IMR-90 (cell line): ENCODE measurements at regions not wholly inside any gene's neighbourhood (a gene's known extent, or its start where the extent isn't known, plus 50 kb on each side); places are given as distances from the start of the nearest gene placed in this dataset.

Source experiments
- ATAC-seq: fragments of 200-7000 bp; cut with Tn5 transposase; 2 replicates; pipeline ENCODE4 v1.9.1; 2020; ENCODE audit warnings: low read depth, mild to moderate bottlenecking, moderate library complexity
- BruUV-seq: library from RNA; stranded (reverse); fragments of 400-500 nt; replicated peaks from 2 replicates; lab custom pipeline; 2021; lab: Mats Ljungman, UMichigan
- CTCF ChIA-PET: fragments of 300-600 bp; formaldehyde crosslinking; extraction: SDS; loops from one replicate; lab custom pipeline; 2021; ENCODE audit warnings: antibody characterized with exemption; lab: Yijun Ruan, JAX
- POLR2A ChIA-PET: fragments of 300-600 bp; sonication (Branson Sonifier 250); formaldehyde crosslinking; loops from one replicate; lab custom pipeline; 2022; ENCODE audit warnings: antibody characterized with exemption; ENCODE audit not compliant: unreplicated experiment; lab: Charles Lee
- DNase-seq: peaks from one replicate; pipeline ENCODE4 v3.0.0; 2013
- H2AFZ ChIP-seq: replicated peaks from 2 replicates; pipeline ENCODE3; 2013; ENCODE audit warnings: low read length, mild to moderate bottlenecking; ENCODE audit not compliant: poor library complexity
- H2AK5ac ChIP-seq: 2 replicates; pipeline ENCODE4 v1.6.1; 2013; ENCODE audit warnings: low read depth, low read length, inconsistent platforms
- H2AK9ac ChIP-seq: replicated peaks from 2 replicates; pipeline ENCODE3; 2013; ENCODE audit warnings: mild to moderate bottlenecking, low read depth, low read length, moderate library complexity; ENCODE audit not compliant: poor library complexity
- H2BK120ac ChIP-seq: 2 replicates; pipeline ENCODE4 v1.6.1; 2013; ENCODE audit warnings: low read depth, low read length, inconsistent platforms
- H2BK15ac ChIP-seq: 3 replicates; pipeline ENCODE4 v1.6.1; 2013; ENCODE audit warnings: low read depth, low read length, inconsistent platforms
- H2BK20ac ChIP-seq: 2 replicates; pipeline ENCODE4 v1.6.1; 2013; ENCODE audit warnings: low read depth, mild to moderate bottlenecking, inconsistent platforms, low read length, moderate library complexity
- H2BK5ac ChIP-seq: 2 replicates; pipeline ENCODE4 v1.6.1; 2013; ENCODE audit warnings: mild to moderate bottlenecking, low read depth, low read length, inconsistent platforms; ENCODE audit not compliant: poor library complexity, severe bottlenecking
- H3K14ac ChIP-seq: replicated peaks from 2 replicates; pipeline ENCODE4 v1.6.1; 2013; ENCODE audit warnings: low read depth, low read length, inconsistent platforms
- H3K18ac ChIP-seq: 2 replicates; pipeline ENCODE4 v1.6.1; 2013; ENCODE audit warnings: low read depth, low read length, control low read depth
- H3K23ac ChIP-seq: 2 replicates; pipeline ENCODE4 v1.6.1; 2013; ENCODE audit warnings: low read depth, low read length, inconsistent platforms
- H3K27ac ChIP-seq: 2 replicates; pipeline ENCODE4 v1.5.1; 2013; ENCODE audit warnings: mild to moderate bottlenecking, control low read depth, low read length; ENCODE audit not compliant: insufficient read depth
- H3K27me3 ChIP-seq: 2 replicates; pipeline ENCODE4 v1.6.1; 2013; ENCODE audit warnings: low read length; ENCODE audit not compliant: control insufficient read depth, insufficient read depth
- H3K36me3 ChIP-seq: 2 replicates; pipeline ENCODE4 v1.6.1; 2013; ENCODE audit warnings: low read length, mixed read lengths; ENCODE audit not compliant: control insufficient read depth, insufficient read depth
- H3K4ac ChIP-seq: 2 replicates; pipeline ENCODE4 v1.6.1; 2013; ENCODE audit warnings: low read depth, low read length, inconsistent platforms
- H3K4me1 ChIP-seq: 2 replicates; pipeline ENCODE4 v1.6.1; 2013; ENCODE audit warnings: low read length, mixed read lengths; ENCODE audit not compliant: control insufficient read depth, insufficient read depth
- H3K4me2 ChIP-seq: 2 replicates; pipeline ENCODE4 v1.6.1; 2013; ENCODE audit warnings: low read depth, mild to moderate bottlenecking, control low read depth, low read length, moderate library complexity
- H3K4me3 ChIP-seq: 2 replicates; pipeline ENCODE4 v1.5.1; 2013; ENCODE audit warnings: low read depth, mild to moderate bottlenecking, control low read depth, low read length, moderate library complexity; ENCODE audit not compliant: insufficient read depth
- H3K56ac ChIP-seq: 2 replicates; pipeline ENCODE4 v1.6.1; 2013; ENCODE audit warnings: low read length, inconsistent platforms; ENCODE audit not compliant: insufficient read depth; ENCODE audit errors: extremely low read depth
- H3K79me1 ChIP-seq, 2 experiments: 2 replicates each; pipeline ENCODE4 v1.6.1; 2013; ENCODE audit warnings: low read length in 2 of 2, inconsistent platforms in 1 of 2, low read depth in 1 of 2
- H3K9ac ChIP-seq: 2 replicates; pipeline ENCODE4 v1.6.1; 2013; ENCODE audit warnings: low read depth, low read length, control low read depth
- H3K9me1 ChIP-seq: 2 replicates; pipeline ENCODE4 v1.6.1; 2013; ENCODE audit warnings: low read length, inconsistent platforms; ENCODE audit not compliant: insufficient read depth
- H3K9me3 ChIP-seq: 2 replicates; pipeline ENCODE4 v1.6.1; 2013; ENCODE audit warnings: low read length; ENCODE audit not compliant: control insufficient read depth, insufficient read depth
- H4K20me1 ChIP-seq: 2 replicates; pipeline ENCODE4 v1.6.1; 2013; ENCODE audit warnings: low read length, inconsistent platforms; ENCODE audit not compliant: insufficient read depth
- H4K5ac ChIP-seq: 2 replicates; pipeline ENCODE4 v1.6.1; 2013; ENCODE audit warnings: mild to moderate bottlenecking, low read depth, low read length, control low read depth
- H4K8ac ChIP-seq, 2 experiments: 2 replicates each; pipeline ENCODE4 v1.6.1; 2013; ENCODE audit warnings: low read depth in 2 of 2, low read length in 2 of 2, control low read depth in 1 of 2, inconsistent platforms in 1 of 2
- H4K91ac ChIP-seq: 2 replicates; pipeline ENCODE4 v1.6.1; 2013; ENCODE audit warnings: low read depth, low read length, inconsistent platforms; ENCODE audit not compliant: insufficient read depth
- BHLHE40 ChIP-seq: fragments of 150-350 bp; IDR thresholded peaks from 2 replicates; pipeline ENCODE4 v1.6.1; 2016; ENCODE audit warnings: mild to moderate bottlenecking, low read depth, low read length
- CEBPB ChIP-seq: IDR thresholded peaks from 2 replicates; pipeline ENCODE4 v1.6.1; 2012; ENCODE audit warnings: low read depth, low read length, improper control_type of control experiment
- CHD1 ChIP-seq: IDR thresholded peaks from 2 replicates; pipeline ENCODE4 v1.6.1; 2012; ENCODE audit warnings: low read depth, low read length, improper control_type of control experiment
- FOS ChIP-seq: fragments of 150-350 bp; IDR thresholded peaks from 2 replicates; pipeline ENCODE4 v1.6.1; 2016; ENCODE audit warnings: low read depth, low read length
- MAFK ChIP-seq: IDR thresholded peaks from 2 replicates; pipeline ENCODE4 v1.6.1; 2012; ENCODE audit warnings: low read depth, low read length, improper control_type of control experiment
- MAZ ChIP-seq: IDR thresholded peaks from 2 replicates; pipeline ENCODE4 v1.6.1; 2012; ENCODE audit warnings: low read depth, mild to moderate bottlenecking, low read length, improper control_type of control experiment, moderate library complexity, borderline replicate concordance
- MXI1 ChIP-seq: IDR thresholded peaks from 2 replicates; pipeline ENCODE4 v1.6.1; 2012; ENCODE audit warnings: low read depth, mild to moderate bottlenecking, low read length, moderate library complexity, borderline replicate concordance
- NFE2L2 ChIP-seq: fragments of 150-350 bp; IDR thresholded peaks from 2 replicates; pipeline ENCODE4 v1.6.1; 2016; ENCODE audit warnings: low read depth, mild to moderate bottlenecking, low read length
- POLR2A ChIP-seq: IDR thresholded peaks from 2 replicates; pipeline ENCODE4 v1.6.1; 2012; ENCODE audit warnings: mild to moderate bottlenecking, low read depth, low read length
- RAD21 ChIP-seq: IDR thresholded peaks from 2 replicates; pipeline ENCODE4 v1.6.1; 2012; ENCODE audit warnings: low read length, improper control_type of control experiment
- RCOR1 ChIP-seq: IDR thresholded peaks from 2 replicates; pipeline ENCODE4 v1.6.1; 2012; ENCODE audit warnings: mild to moderate bottlenecking, low read length, improper control_type of control experiment; ENCODE audit not compliant: insufficient replicate concordance
- RFX5 ChIP-seq: IDR thresholded peaks from 2 replicates; pipeline ENCODE4 v1.8.0; 2012; ENCODE audit warnings: low read depth, mild to moderate bottlenecking, low read length, moderate library complexity
- SMC3 ChIP-seq: fragments of 150-350 bp; IDR thresholded peaks from 2 replicates; pipeline ENCODE4 v1.6.1; 2016; ENCODE audit warnings: low read depth, mild to moderate bottlenecking, antibody characterized with exemption, low read length, moderate library complexity
- WGBS, 2 experiments: methylation state at CpG; one replicate each; pipeline versions ENCODE4 v1.1.5 to v1.1.7; 2013; ENCODE audit warnings: missing lambda C conversion rate in 2 of 2; ENCODE audit not compliant: insufficient read length in 1 of 2; ENCODE audit errors: extremely low coverage in 2 of 2; 5-methylcytosine and 5-hydroxymethylcytosine counted together
- dilution Hi-C: fragments of 300-500 bp; cut with HindIII; formaldehyde crosslinking; loops from one replicate; pipeline ENCODE4 v1.14.3; 2018; ENCODE audit warnings: low sequenced_read_pairs; ENCODE audit not compliant: unreplicated experiment
- in situ Hi-C: fragments of 300-500 bp; cut with MboI; formaldehyde crosslinking; loops from 3 replicates; pipeline ENCODE4 v1.14.3; 2019; ENCODE audit warnings: low sequenced_read_pairs, inconsistent platforms, mixed read lengths
- intact Hi-C: fragments of 100-400 bp; cut with micrococcal nuclease; formaldehyde crosslinking; loops from 2 replicates; pipeline ENCODE4 v1.10.0; 2022
- TF ChIP-seq, protein P1 (sequence below): conservative IDR thresholded peaks from 2 replicates; pipeline ENCODE4 v1.5.1; 2012; ENCODE audit warnings: mild to moderate bottlenecking, low read depth, low read length, improper control_type of control experiment
- TF ChIP-seq, protein P2 (sequence below): fragments of 150-350 bp; IDR thresholded peaks from 2 replicates; pipeline ENCODE4 v1.6.1; 2017; ENCODE audit warnings: mild to moderate bottlenecking, antibody characterized with exemption, low read length, low read depth
- TF ChIP-seq, protein P3 (sequence below): fragments of 150-350 bp; IDR thresholded peaks from 2 replicates; pipeline ENCODE4 v1.6.1; 2016; ENCODE audit warnings: low read depth, mild to moderate bottlenecking, low read length, moderate library complexity, borderline replicate concordance

DNA sequence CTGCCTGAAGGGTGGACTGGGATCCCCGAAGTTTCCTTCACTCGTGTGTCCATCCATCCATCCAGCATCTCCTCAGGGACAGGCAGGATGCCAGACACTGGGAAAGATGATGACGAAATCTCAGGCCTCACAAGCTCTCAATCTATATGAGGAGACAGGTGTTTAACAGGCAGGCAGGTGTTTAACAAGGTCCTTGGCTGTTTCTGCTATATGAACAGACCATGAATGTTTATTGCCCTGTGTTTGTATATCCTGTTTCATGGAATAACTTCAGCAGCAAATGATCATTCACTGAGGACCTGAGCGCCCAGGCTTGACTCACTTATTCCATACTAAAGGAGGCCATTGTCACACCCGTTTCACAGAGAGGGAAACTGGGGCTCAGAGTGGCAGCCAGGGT, 685.8 kb upstream of the HS6ST1 start:
- no peaks in the 10 kb centered on the region for H4K20me1 ChIP-seq
- dilution Hi-C loops: no loop called here
- no peak overlapping the region for H3K27ac ChIP-seq
- H2AK9ac ChIP-seq: no peak overlapping the region
- no peak for TF ChIP-seq CEBPB
- TF ChIP-seq RAD21: no peak
- no peak for TF ChIP-seq CHD1
- TF ChIP-seq, protein P1, sequence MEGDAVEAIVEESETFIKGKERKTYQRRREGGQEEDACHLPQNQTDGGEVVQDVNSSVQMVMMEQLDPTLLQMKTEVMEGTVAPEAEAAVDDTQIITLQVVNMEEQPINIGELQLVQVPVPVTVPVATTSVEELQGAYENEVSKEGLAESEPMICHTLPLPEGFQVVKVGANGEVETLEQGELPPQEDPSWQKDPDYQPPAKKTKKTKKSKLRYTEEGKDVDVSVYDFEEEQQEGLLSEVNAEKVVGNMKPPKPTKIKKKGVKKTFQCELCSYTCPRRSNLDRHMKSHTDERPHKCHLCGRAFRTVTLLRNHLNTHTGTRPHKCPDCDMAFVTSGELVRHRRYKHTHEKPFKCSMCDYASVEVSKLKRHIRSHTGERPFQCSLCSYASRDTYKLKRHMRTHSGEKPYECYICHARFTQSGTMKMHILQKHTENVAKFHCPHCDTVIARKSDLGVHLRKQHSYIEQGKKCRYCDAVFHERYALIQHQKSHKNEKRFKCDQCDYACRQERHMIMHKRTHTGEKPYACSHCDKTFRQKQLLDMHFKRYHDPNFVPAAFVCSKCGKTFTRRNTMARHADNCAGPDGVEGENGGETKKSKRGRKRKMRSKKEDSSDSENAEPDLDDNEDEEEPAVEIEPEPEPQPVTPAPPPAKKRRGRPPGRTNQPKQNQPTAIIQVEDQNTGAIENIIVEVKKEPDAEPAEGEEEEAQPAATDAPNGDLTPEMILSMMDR: no peak
- no peak for TF ChIP-seq RCOR1
- TF ChIP-seq, protein P2, sequence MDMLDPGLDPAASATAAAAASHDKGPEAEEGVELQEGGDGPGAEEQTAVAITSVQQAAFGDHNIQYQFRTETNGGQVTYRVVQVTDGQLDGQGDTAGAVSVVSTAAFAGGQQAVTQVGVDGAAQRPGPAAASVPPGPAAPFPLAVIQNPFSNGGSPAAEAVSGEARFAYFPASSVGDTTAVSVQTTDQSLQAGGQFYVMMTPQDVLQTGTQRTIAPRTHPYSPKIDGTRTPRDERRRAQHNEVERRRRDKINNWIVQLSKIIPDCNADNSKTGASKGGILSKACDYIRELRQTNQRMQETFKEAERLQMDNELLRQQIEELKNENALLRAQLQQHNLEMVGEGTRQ: no peak
- no peak for TF ChIP-seq POLR2A
- no peak for TF ChIP-seq MAFK
- no peak for TF ChIP-seq RFX5
- no peak for TF ChIP-seq MXI1
- TF ChIP-seq FOS: no peak
- no peak for TF ChIP-seq NFE2L2
- TF ChIP-seq SMC3: no peak
- no peak for TF ChIP-seq MAZ
- TF ChIP-seq, protein P3, sequence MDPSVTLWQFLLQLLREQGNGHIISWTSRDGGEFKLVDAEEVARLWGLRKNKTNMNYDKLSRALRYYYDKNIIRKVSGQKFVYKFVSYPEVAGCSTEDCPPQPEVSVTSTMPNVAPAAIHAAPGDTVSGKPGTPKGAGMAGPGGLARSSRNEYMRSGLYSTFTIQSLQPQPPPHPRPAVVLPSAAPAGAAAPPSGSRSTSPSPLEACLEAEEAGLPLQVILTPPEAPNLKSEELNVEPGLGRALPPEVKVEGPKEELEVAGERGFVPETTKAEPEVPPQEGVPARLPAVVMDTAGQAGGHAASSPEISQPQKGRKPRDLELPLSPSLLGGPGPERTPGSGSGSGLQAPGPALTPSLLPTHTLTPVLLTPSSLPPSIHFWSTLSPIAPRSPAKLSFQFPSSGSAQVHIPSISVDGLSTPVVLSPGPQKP: no peak
- no peak for TF ChIP-seq BHLHE40
- no peak overlapping the region for H4K8ac ChIP-seq
- no peak overlapping the region for H2AK5ac ChIP-seq
- no peak overlapping the region for H2BK5ac ChIP-seq
- in situ Hi-C loops: no loop called here
- peaks cover 8% of the 10 kb centered on the region; the same call in 1 of the 2 replicates for H3K9me3 ChIP-seq
- H2BK20ac ChIP-seq: no peak overlapping the region
- H3K27me3 ChIP-seq: no peaks in the 10 kb centered on the region
- ChIA-PET POLR2A (no interaction called here), CTCF (no interaction called here)
- H3K23ac ChIP-seq: no peak overlapping the region
- no peak overlapping the region for H2AFZ ChIP-seq
- no peaks in the 10 kb centered on the region for H3K4me1 ChIP-seq
- H3K4me2 ChIP-seq: no peak overlapping the region
- no peak overlapping the region for H3K56ac ChIP-seq
- H2BK15ac ChIP-seq: no peak overlapping the region
- H3K4me3 ChIP-seq: no peak overlapping the region
- no peak overlapping the region for H3K4ac ChIP-seq
- no peaks in the 10 kb centered on the region for H3K36me3 ChIP-seq
- no peak overlapping the region for H3K9ac ChIP-seq
- intact Hi-C loops: no loop called here
- no peaks in the 10 kb centered on the region for H3K9me1 ChIP-seq
- H3K14ac ChIP-seq: no peak overlapping the region
- H2BK120ac ChIP-seq: no peak overlapping the region
- WGBS, 2 experiments: no CpG with 5 or more reads among the region's 5 CpGs
- H3K18ac ChIP-seq: no peak overlapping the region
- no peaks in the 10 kb centered on the region for H3K79me1 ChIP-seq
- ATAC-seq (no peak), DNase-seq (no peak)
- H4K91ac ChIP-seq: no peak overlapping the region
- BruUV-seq: no TSS peak
- H4K5ac ChIP-seq: no peak overlapping the region
